H9 (cell line): ENCODE measurements at regions not wholly inside any gene's neighbourhood (a gene's known extent, or its start where the extent isn't known, plus 50 kb on each side); places are given as distances from the start of the nearest gene placed in this dataset.

ENCODE experiments used
- DNase-seq: peaks from one replicate; pipeline ENCODE4 v3.0.0-alpha.2; 2017
- H2AFZ ChIP-seq: one replicate; pipeline ENCODE4 v1.6.1; 2013; ENCODE audit warnings: mild to moderate bottlenecking, low read length, control low read depth, moderate library complexity
- H2AK5ac ChIP-seq: 2 replicates; pipeline ENCODE4 v1.6.1; 2013; ENCODE audit warnings: low read length, control low read depth, mixed read lengths; ENCODE audit not compliant: insufficient read length
- H2BK120ac ChIP-seq: one replicate; pipeline ENCODE4 v1.6.1; 2013; ENCODE audit warnings: low read depth, mild to moderate bottlenecking, low read length, control low read depth, inconsistent platforms; ENCODE audit not compliant: poor library complexity, severe bottlenecking
- H2BK12ac ChIP-seq: 2 replicates; pipeline ENCODE4 v1.6.1; 2013; ENCODE audit warnings: low read length, control low read depth, mixed read lengths, low read depth; ENCODE audit not compliant: insufficient read length
- H2BK15ac ChIP-seq: 2 replicates; pipeline ENCODE4 v1.6.1; 2013; ENCODE audit warnings: low read depth, low read length, control low read depth
- H2BK20ac ChIP-seq: one replicate; pipeline ENCODE4 v1.6.1; 2013; ENCODE audit warnings: low read depth, mild to moderate bottlenecking, low read length, control low read depth, inconsistent platforms; ENCODE audit not compliant: poor library complexity, severe bottlenecking
- H2BK5ac ChIP-seq: 2 replicates; pipeline ENCODE4 v1.6.1; 2013; ENCODE audit warnings: low read length, control low read depth, mixed read lengths; ENCODE audit not compliant: insufficient read length
- H3K14ac ChIP-seq: 2 replicates; pipeline ENCODE4 v1.6.1; 2013; ENCODE audit warnings: low read length, control low read depth; ENCODE audit not compliant: insufficient read depth
- H3K18ac ChIP-seq: 2 replicates; pipeline ENCODE4 v1.6.1; 2013; ENCODE audit warnings: low read depth, mild to moderate bottlenecking, mixed read lengths, low read length, control low read depth; ENCODE audit not compliant: insufficient read length
- H3K23ac ChIP-seq: 2 replicates; pipeline ENCODE4 v1.6.1; 2013; ENCODE audit warnings: low read length, control low read depth, mixed read lengths, low read depth; ENCODE audit not compliant: insufficient read length
- H3K23me2 ChIP-seq: 2 replicates; pipeline ENCODE4 v1.6.1; 2013; ENCODE audit warnings: low read depth, mild to moderate bottlenecking, mixed read lengths, low read length, control low read depth; ENCODE audit not compliant: insufficient read length, poor library complexity, severe bottlenecking
- H3K27ac ChIP-seq: 2 replicates; pipeline ENCODE4 v1.5.1; 2013; ENCODE audit warnings: low read length, control low read depth, mixed read lengths, low read depth; ENCODE audit not compliant: insufficient read length
- H3K27me3 ChIP-seq: 2 replicates; pipeline ENCODE4 v1.6.1; 2013; ENCODE audit warnings: low read length, control low read depth, inconsistent platforms; ENCODE audit not compliant: insufficient read depth
- H3K4ac ChIP-seq: 2 replicates; pipeline ENCODE4 v1.6.1; 2013; ENCODE audit warnings: low read depth, mild to moderate bottlenecking, control low read depth, inconsistent platforms, low read length, moderate library complexity
- H3K4me1 ChIP-seq: 2 replicates; pipeline ENCODE4 v1.6.1; 2013; ENCODE audit warnings: low read length, control low read depth, inconsistent platforms; ENCODE audit not compliant: insufficient read depth
- H3K4me2 ChIP-seq: 2 replicates; pipeline ENCODE4 v1.6.1; 2013; ENCODE audit warnings: low read length, control low read depth, mixed read lengths; ENCODE audit not compliant: insufficient read length, insufficient read depth
- H3K56ac ChIP-seq: 2 replicates; pipeline ENCODE4 v1.6.1; 2013; ENCODE audit warnings: low read depth, mild to moderate bottlenecking, mixed read lengths, low read length, control low read depth; ENCODE audit not compliant: insufficient read length
- H3K79me1 ChIP-seq: 2 replicates; pipeline ENCODE4 v1.6.1; 2013; ENCODE audit warnings: low read depth, mild to moderate bottlenecking, moderate library complexity, low read length, control low read depth, inconsistent platforms; ENCODE audit not compliant: insufficient read depth, poor library complexity, severe bottlenecking
- H3K79me2 ChIP-seq: 2 replicates; pipeline ENCODE4 v1.6.1; 2013; ENCODE audit warnings: low read length, control low read depth, inconsistent platforms; ENCODE audit not compliant: insufficient read depth
- H3K9ac ChIP-seq: 2 replicates; pipeline ENCODE4 v1.6.1; 2013; ENCODE audit warnings: low read length, control low read depth, mixed read lengths; ENCODE audit not compliant: insufficient read length; ENCODE audit errors: extremely low read depth
- H3K9me3 ChIP-seq: one replicate; pipeline ENCODE4 v1.6.1; 2013; ENCODE audit warnings: low read depth, low read length, inconsistent platforms; ENCODE audit not compliant: control insufficient read depth
- H3T11ph ChIP-seq: one replicate; pipeline ENCODE4 v1.6.1; 2013; ENCODE audit warnings: mild to moderate bottlenecking, low read length, control low read depth, inconsistent platforms
- H4K20me1 ChIP-seq: one replicate; pipeline ENCODE4 v1.6.1; 2013; ENCODE audit not compliant: control insufficient read depth, insufficient read length, insufficient read depth
- H4K5ac ChIP-seq: 2 replicates; pipeline ENCODE4 v1.6.1; 2013; ENCODE audit warnings: low read depth, mild to moderate bottlenecking, mixed read lengths, low read length, control low read depth; ENCODE audit not compliant: insufficient read length
- H4K8ac ChIP-seq: replicated peaks from 2 replicates; pipeline ENCODE4 v1.6.1; 2013; ENCODE audit warnings: low read length, control low read depth, mixed read lengths, low read depth; ENCODE audit not compliant: insufficient read length
- H4K91ac ChIP-seq: 2 replicates; pipeline ENCODE4 v1.6.1; 2013; ENCODE audit warnings: low read depth, mild to moderate bottlenecking, moderate library complexity, mixed read lengths, low read length, control low read depth; ENCODE audit not compliant: insufficient read length
- H3K27ac Mint-ChIP-seq, 3 experiments: 2 replicates in 2 of 3; 3 replicates in 1 of 3; pipeline ENCODE4 v1.8.0; 2020 to 2021; ENCODE audit warnings: mixed read lengths in 3 of 3, mild to moderate bottlenecking in 1 of 3, moderate library complexity in 1 of 3
- H3K27me3 Mint-ChIP-seq: 2 replicates; pipeline ENCODE4 v1.8.0; 2021; ENCODE audit warnings: low read depth, mild to moderate bottlenecking, moderate library complexity, mixed read lengths
- H3K36me3 Mint-ChIP-seq, 3 experiments: 2 replicates in 2 of 3; 3 replicates in 1 of 3; pipeline ENCODE4 v1.8.0; 2020 to 2021; ENCODE audit warnings: low read depth in 3 of 3, mixed read lengths in 3 of 3; ENCODE audit not compliant: insufficient read depth in 1 of 3
- H3K4me1 Mint-ChIP-seq, 2 experiments: 2 replicates each; pipeline ENCODE4 v1.8.0; 2020; ENCODE audit warnings: mixed read lengths in 2 of 2
- H3K4me3 Mint-ChIP-seq, 2 experiments: 2 replicates in 1 of 2; 3 replicates in 1 of 2; pipeline ENCODE4 v1.8.0; 2020 to 2021; ENCODE audit warnings: mild to moderate bottlenecking in 2 of 2, mixed read lengths in 2 of 2, moderate library complexity in 1 of 2
- H3K9me3 Mint-ChIP-seq, 2 experiments: 2 replicates in 1 of 2; 3 replicates in 1 of 2; pipeline ENCODE4 v1.8.0; 2020; ENCODE audit warnings: mild to moderate bottlenecking in 2 of 2, mixed read lengths in 2 of 2, moderate library complexity in 1 of 2
- CTCF ChIP-seq: fragments of 200-600 bp; sonication (generic); conservative IDR thresholded peaks from 3 replicates; pipeline ENCODE4 v1.8.0; 2021; ENCODE audit warnings: antibody characterized with exemption, mild to moderate bottlenecking
- WGBS: extraction: QIAGEN DNeasy Blood & Tissue Kit; methylation state at CpG from one replicate; pipeline ENCODE4 v1.1.7; 2013; ENCODE audit warnings: missing lambda C conversion rate, low lambda C conversion rate, mixed read lengths; ENCODE audit not compliant: insufficient read length; ENCODE audit errors: extremely low coverage; 5-methylcytosine and 5-hydroxymethylcytosine counted together

- Mint-ChIP-seq H3K27me3 (no peaks in the 10 kb centered on the region), H3K9me3 (peaks cover 0 to 3% of the 10 kb centered on the region in 2 experiments; a peak in 1 of 5 replicates), H3K4me3 (peak overlapping the region in 1 of 2 experiments; percentile 8; a peak in 1 of 5 replicates), H3K27ac (peak overlapping the region in 2 of 3 experiments; percentile 19 to 36; a peak in 3 of 7 replicates), H3K4me1 (peaks cover 19% of the 10 kb centered on the region in 2 experiments), H3K36me3 (no peaks in the 10 kb centered on the region)
- H3K14ac ChIP-seq, result no peak overlapping the region
- no peak overlapping the region for H2AK5ac ChIP-seq
- no peak overlapping the region for H3K56ac ChIP-seq
- no peak overlapping the region for H3T11ph ChIP-seq
- no peak overlapping the region for H2BK12ac ChIP-seq
- no peak overlapping the region for H3K9ac ChIP-seq
- no peaks in the 10 kb centered on the region for H3K79me1 ChIP-seq
- H3K4me1 ChIP-seq, result peaks cover 10% of the 10 kb centered on the region; the same call in 1 of the 2 replicates
- H3K79me2 ChIP-seq, result no peaks in the 10 kb centered on the region
- no peak overlapping the region for H2BK5ac ChIP-seq
- no peaks in the 10 kb centered on the region for H4K20me1 ChIP-seq
- DNase-seq, result no peak
- H4K5ac ChIP-seq, result no peak overlapping the region
- no peak overlapping the region for H3K4me2 ChIP-seq
- H3K9me3 ChIP-seq, result no peaks in the 10 kb centered on the region
- H3K27ac ChIP-seq, result no peak overlapping the region
- no CpG with 5 or more reads among the region's 3 CpGs for WGBS
- no peak overlapping the region for H3K23ac ChIP-seq
- no peak overlapping the region for H3K18ac ChIP-seq
- no peak overlapping the region for H2BK15ac ChIP-seq
- no peaks in the 10 kb centered on the region for H3K23me2 ChIP-seq
- no peak overlapping the region for H3K4ac ChIP-seq
- no peaks in the 10 kb centered on the region for H3K27me3 ChIP-seq
- H4K91ac ChIP-seq, result no peak overlapping the region
- H2AFZ ChIP-seq, result no peak overlapping the region
- H4K8ac ChIP-seq, result no peak overlapping the region
- no peak for TF ChIP-seq CTCF
- no peak overlapping the region for H2BK20ac ChIP-seq
- no peak overlapping the region for H2BK120ac ChIP-seq
Measured at GRCh38 chr7:84251277-84251781, 56.7 kb upstream of the SEMA3A start.
